ENCODE measurements at regions not wholly inside any gene's neighbourhood (a gene's known extent, or its start where the extent isn't known, plus 50 kb on each side); places are given as distances from the start of the nearest gene placed in this dataset.

DNA sequence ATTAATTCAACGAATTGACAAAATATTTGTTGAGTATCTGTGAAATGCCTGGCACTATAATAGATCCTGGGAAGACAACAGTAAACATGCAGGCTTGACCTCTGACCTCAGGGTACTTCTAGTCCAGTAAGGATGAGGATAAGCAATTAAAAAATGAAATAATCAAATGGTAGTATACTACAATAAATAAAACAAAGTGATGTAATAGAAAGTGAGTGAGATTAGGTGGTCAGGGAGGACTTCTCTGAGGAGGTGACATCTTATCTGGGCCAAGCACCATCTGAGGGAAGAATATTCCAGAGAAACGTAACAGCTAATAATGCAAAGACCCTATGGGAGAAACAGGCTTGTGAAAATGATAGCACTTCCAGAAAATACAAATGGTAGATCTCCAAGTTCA lies 50.1 kb upstream of the RHOBTB1 start:
- TF ChIP-seq, protein P1, sequence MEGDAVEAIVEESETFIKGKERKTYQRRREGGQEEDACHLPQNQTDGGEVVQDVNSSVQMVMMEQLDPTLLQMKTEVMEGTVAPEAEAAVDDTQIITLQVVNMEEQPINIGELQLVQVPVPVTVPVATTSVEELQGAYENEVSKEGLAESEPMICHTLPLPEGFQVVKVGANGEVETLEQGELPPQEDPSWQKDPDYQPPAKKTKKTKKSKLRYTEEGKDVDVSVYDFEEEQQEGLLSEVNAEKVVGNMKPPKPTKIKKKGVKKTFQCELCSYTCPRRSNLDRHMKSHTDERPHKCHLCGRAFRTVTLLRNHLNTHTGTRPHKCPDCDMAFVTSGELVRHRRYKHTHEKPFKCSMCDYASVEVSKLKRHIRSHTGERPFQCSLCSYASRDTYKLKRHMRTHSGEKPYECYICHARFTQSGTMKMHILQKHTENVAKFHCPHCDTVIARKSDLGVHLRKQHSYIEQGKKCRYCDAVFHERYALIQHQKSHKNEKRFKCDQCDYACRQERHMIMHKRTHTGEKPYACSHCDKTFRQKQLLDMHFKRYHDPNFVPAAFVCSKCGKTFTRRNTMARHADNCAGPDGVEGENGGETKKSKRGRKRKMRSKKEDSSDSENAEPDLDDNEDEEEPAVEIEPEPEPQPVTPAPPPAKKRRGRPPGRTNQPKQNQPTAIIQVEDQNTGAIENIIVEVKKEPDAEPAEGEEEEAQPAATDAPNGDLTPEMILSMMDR (conservative IDR thresholded peaks at IDR 0.05; ENCODE audit: control insufficient read depth, insufficient read depth, low read depth, low read length) = no peak
- no peak overlapping the region for H3K4me3 ChIP-seq (ENCODE audit: control insufficient read depth, low read depth, low read length)

More for the DNA sequence above, 50.1 kb upstream of the RHOBTB1 start:
- no peak for DNase-seq (ENCODE audit: low read depth)

Measured in fibroblast of mammary gland (primary cell).